GM18498 (cell line): ENCODE measurements at regions not wholly inside any gene's neighbourhood (a gene's known extent, or its start where the extent isn't known, plus 50 kb on each side); places are given as distances from the start of the nearest gene placed in this dataset.
"Not testable (repeated sequence)": the region's sequence is repeated elsewhere in the genome, so short reads cannot be mapped to it uniquely, and the experiment has no call there.

Experiments used
- ATAC-seq: cut with Tn5 transposase; IDR thresholded peaks from one replicate; pipeline ENCODE4 v1.9.1; 2021; ENCODE audit warnings: mild to moderate bottlenecking, moderate library complexity; ENCODE audit not compliant: unreplicated experiment

- no peak for ATAC-seq
Observed at GRCh38 chr18:45339810-45340550, 275.3 kb upstream of the SLC14A2 start.

GRCh38 chr18:45340884-45341283 lies 274.4 kb upstream of the SLC14A2 start:
- no peak for ATAC-seq

- ATAC-seq = no peak
Observed at GRCh38 chr18:45341454-45341853, 273.8 kb upstream of the SLC14A2 start.

- ATAC-seq = no peak
Observed at GRCh38 chr18:45342166-45342565, 273.1 kb upstream of the SLC14A2 start.

GRCh38 chr18:45342653-45343052 lies 272.6 kb upstream of the SLC14A2 start:
- ATAC-seq = no peak

GRCh38 chr18:45343365-45343764 lies 271.9 kb upstream of the SLC14A2 start:
- no peak for ATAC-seq

GRCh38 chr18:45344680-45345079 lies 270.6 kb upstream of the SLC14A2 start:
- not testable (repeated sequence) for ATAC-seq

GRCh38 chr18:45349019-45349418 lies 266.3 kb upstream of the SLC14A2 start:
- no peak for ATAC-seq

- ATAC-seq = no peak
Observed at GRCh38 chr18:45349467-45349866, 265.8 kb upstream of the SLC14A2 start.

GRCh38 chr18:45350404-45351156 lies 264.7 kb upstream of the SLC14A2 start:
- ATAC-seq = no peak

- no peak for ATAC-seq
Observed at GRCh38 chr18:45352874-45353273, 262.4 kb upstream of the SLC14A2 start.

GRCh38 chr18:45353530-45353929 lies 261.7 kb upstream of the SLC14A2 start:
- ATAC-seq = no peak

- ATAC-seq = no peak
Observed at GRCh38 chr18:45355944-45356520, 259.2 kb upstream of the SLC14A2 start.

- ATAC-seq = no peak
Observed at GRCh38 chr18:45357686-45358470, 257.4 kb upstream of the SLC14A2 start.

- ATAC-seq = no peak
Observed at GRCh38 chr18:45359275-45360009, 255.8 kb upstream of the SLC14A2 start.

- no peak for ATAC-seq
Observed at GRCh38 chr18:45361125-45361851, 254.0 kb upstream of the SLC14A2 start.

GRCh38 chr18:45363196-45363595 lies 252.1 kb upstream of the SLC14A2 start:
- ATAC-seq = no peak

GRCh38 chr18:45365835-45366234 lies 249.4 kb upstream of the SLC14A2 start:
- no peak for ATAC-seq

- no peak for ATAC-seq
Observed at GRCh38 chr18:45370255-45371010, 244.8 kb upstream of the SLC14A2 start.
